IMR-90 (cell line): ENCODE measurements at regions not wholly inside any gene's neighbourhood (a gene's known extent, or its start where the extent isn't known, plus 50 kb on each side); places are given as distances from the start of the nearest gene placed in this dataset.

Experiments used
- BHLHE40 ChIP-seq: fragments of 150-350 bp; IDR thresholded peaks from 2 replicates; pipeline ENCODE4 v1.6.1; 2016; ENCODE audit warnings: mild to moderate bottlenecking, low read depth, low read length
- CTCF ChIP-seq: conservative IDR thresholded peaks from 2 replicates; pipeline ENCODE4 v1.5.1; 2012; ENCODE audit warnings: mild to moderate bottlenecking, low read depth, low read length, improper control_type of control experiment
- MXI1 ChIP-seq: IDR thresholded peaks from 2 replicates; pipeline ENCODE4 v1.6.1; 2012; ENCODE audit warnings: low read depth, mild to moderate bottlenecking, low read length, moderate library complexity, borderline replicate concordance
- POLR2A ChIP-seq: IDR thresholded peaks from 2 replicates; pipeline ENCODE4 v1.6.1; 2012; ENCODE audit warnings: mild to moderate bottlenecking, low read depth, low read length
- RFX5 ChIP-seq: IDR thresholded peaks from 2 replicates; pipeline ENCODE4 v1.8.0; 2012; ENCODE audit warnings: low read depth, mild to moderate bottlenecking, low read length, moderate library complexity
- SMC3 ChIP-seq: fragments of 150-350 bp; IDR thresholded peaks from 2 replicates; pipeline ENCODE4 v1.6.1; 2016; ENCODE audit warnings: low read depth, mild to moderate bottlenecking, antibody characterized with exemption, low read length, moderate library complexity

GRCh38 chr4:1465173-1466033, 59.2 kb upstream of the NKX1-1 start:
- no peak for TF ChIP-seq MXI1
- TF ChIP-seq POLR2A, result no peak
- no peak for TF ChIP-seq RFX5
- no peak for TF ChIP-seq BHLHE40
- TF ChIP-seq CTCF, result no peak
- TF ChIP-seq SMC3, result no peak
